IMR-90 (cell line): ENCODE measurements at regions not wholly inside any gene's neighbourhood (a gene's known extent, or its start where the extent isn't known, plus 50 kb on each side); places are given as distances from the start of the nearest gene placed in this dataset.

Experiments
- ATAC-seq: fragments of 200-7000 bp; cut with Tn5 transposase; 2 replicates; pipeline ENCODE4 v1.9.1; 2020; ENCODE audit warnings: low read depth, mild to moderate bottlenecking, moderate library complexity
- BruUV-seq: library from RNA; stranded (reverse); fragments of 400-500 nt; replicated peaks from 2 replicates; lab custom pipeline; 2021; lab: Mats Ljungman, UMichigan
- CTCF ChIA-PET: fragments of 300-600 bp; formaldehyde crosslinking; extraction: SDS; loops from one replicate; lab custom pipeline; 2021; ENCODE audit warnings: antibody characterized with exemption; lab: Yijun Ruan, JAX
- POLR2A ChIA-PET: fragments of 300-600 bp; sonication (Branson Sonifier 250); formaldehyde crosslinking; loops from one replicate; lab custom pipeline; 2022; ENCODE audit warnings: antibody characterized with exemption; ENCODE audit not compliant: unreplicated experiment; lab: Charles Lee
- DNase-seq: peaks from one replicate; pipeline ENCODE4 v3.0.0; 2013
- H2AFZ ChIP-seq: replicated peaks from 2 replicates; pipeline ENCODE3; 2013; ENCODE audit warnings: low read length, mild to moderate bottlenecking; ENCODE audit not compliant: poor library complexity
- H2AK5ac ChIP-seq: 2 replicates; pipeline ENCODE4 v1.6.1; 2013; ENCODE audit warnings: low read depth, low read length, inconsistent platforms
- H2AK9ac ChIP-seq: replicated peaks from 2 replicates; pipeline ENCODE3; 2013; ENCODE audit warnings: mild to moderate bottlenecking, low read depth, low read length, moderate library complexity; ENCODE audit not compliant: poor library complexity
- H2BK120ac ChIP-seq: 2 replicates; pipeline ENCODE4 v1.6.1; 2013; ENCODE audit warnings: low read depth, low read length, inconsistent platforms
- H2BK15ac ChIP-seq: 3 replicates; pipeline ENCODE4 v1.6.1; 2013; ENCODE audit warnings: low read depth, low read length, inconsistent platforms
- H2BK20ac ChIP-seq: 2 replicates; pipeline ENCODE4 v1.6.1; 2013; ENCODE audit warnings: low read depth, mild to moderate bottlenecking, inconsistent platforms, low read length, moderate library complexity
- H2BK5ac ChIP-seq: 2 replicates; pipeline ENCODE4 v1.6.1; 2013; ENCODE audit warnings: mild to moderate bottlenecking, low read depth, low read length, inconsistent platforms; ENCODE audit not compliant: poor library complexity, severe bottlenecking
- H3K14ac ChIP-seq: replicated peaks from 2 replicates; pipeline ENCODE4 v1.6.1; 2013; ENCODE audit warnings: low read depth, low read length, inconsistent platforms
- H3K18ac ChIP-seq: 2 replicates; pipeline ENCODE4 v1.6.1; 2013; ENCODE audit warnings: low read depth, low read length, control low read depth
- H3K23ac ChIP-seq: 2 replicates; pipeline ENCODE4 v1.6.1; 2013; ENCODE audit warnings: low read depth, low read length, inconsistent platforms
- H3K27ac ChIP-seq: 2 replicates; pipeline ENCODE4 v1.5.1; 2013; ENCODE audit warnings: mild to moderate bottlenecking, control low read depth, low read length; ENCODE audit not compliant: insufficient read depth
- H3K27me3 ChIP-seq: 2 replicates; pipeline ENCODE4 v1.6.1; 2013; ENCODE audit warnings: low read length; ENCODE audit not compliant: control insufficient read depth, insufficient read depth
- H3K36me3 ChIP-seq: 2 replicates; pipeline ENCODE4 v1.6.1; 2013; ENCODE audit warnings: low read length, mixed read lengths; ENCODE audit not compliant: control insufficient read depth, insufficient read depth
- H3K4ac ChIP-seq: 2 replicates; pipeline ENCODE4 v1.6.1; 2013; ENCODE audit warnings: low read depth, low read length, inconsistent platforms
- H3K4me1 ChIP-seq: 2 replicates; pipeline ENCODE4 v1.6.1; 2013; ENCODE audit warnings: low read length, mixed read lengths; ENCODE audit not compliant: control insufficient read depth, insufficient read depth
- H3K4me2 ChIP-seq: 2 replicates; pipeline ENCODE4 v1.6.1; 2013; ENCODE audit warnings: low read depth, mild to moderate bottlenecking, control low read depth, low read length, moderate library complexity
- H3K4me3 ChIP-seq: 2 replicates; pipeline ENCODE4 v1.5.1; 2013; ENCODE audit warnings: low read depth, mild to moderate bottlenecking, control low read depth, low read length, moderate library complexity; ENCODE audit not compliant: insufficient read depth
- H3K56ac ChIP-seq: 2 replicates; pipeline ENCODE4 v1.6.1; 2013; ENCODE audit warnings: low read length, inconsistent platforms; ENCODE audit not compliant: insufficient read depth; ENCODE audit errors: extremely low read depth
- H3K79me1 ChIP-seq, 2 experiments: 2 replicates each; pipeline ENCODE4 v1.6.1; 2013; ENCODE audit warnings: low read length in 2 of 2, inconsistent platforms in 1 of 2, low read depth in 1 of 2
- H3K9ac ChIP-seq: 2 replicates; pipeline ENCODE4 v1.6.1; 2013; ENCODE audit warnings: low read depth, low read length, control low read depth
- H3K9me1 ChIP-seq: 2 replicates; pipeline ENCODE4 v1.6.1; 2013; ENCODE audit warnings: low read length, inconsistent platforms; ENCODE audit not compliant: insufficient read depth
- H3K9me3 ChIP-seq: 2 replicates; pipeline ENCODE4 v1.6.1; 2013; ENCODE audit warnings: low read length; ENCODE audit not compliant: control insufficient read depth, insufficient read depth
- H4K20me1 ChIP-seq: 2 replicates; pipeline ENCODE4 v1.6.1; 2013; ENCODE audit warnings: low read length, inconsistent platforms; ENCODE audit not compliant: insufficient read depth
- H4K5ac ChIP-seq: 2 replicates; pipeline ENCODE4 v1.6.1; 2013; ENCODE audit warnings: mild to moderate bottlenecking, low read depth, low read length, control low read depth
- H4K8ac ChIP-seq, 2 experiments: 2 replicates each; pipeline ENCODE4 v1.6.1; 2013; ENCODE audit warnings: low read depth in 2 of 2, low read length in 2 of 2, control low read depth in 1 of 2, inconsistent platforms in 1 of 2
- H4K91ac ChIP-seq: 2 replicates; pipeline ENCODE4 v1.6.1; 2013; ENCODE audit warnings: low read depth, low read length, inconsistent platforms; ENCODE audit not compliant: insufficient read depth
- CEBPB ChIP-seq: IDR thresholded peaks from 2 replicates; pipeline ENCODE4 v1.6.1; 2012; ENCODE audit warnings: low read depth, low read length, improper control_type of control experiment
- CTCF ChIP-seq: conservative IDR thresholded peaks from 2 replicates; pipeline ENCODE4 v1.5.1; 2012; ENCODE audit warnings: mild to moderate bottlenecking, low read depth, low read length, improper control_type of control experiment
- ELK1 ChIP-seq: fragments of 150-350 bp; IDR thresholded peaks from 2 replicates; pipeline ENCODE4 v1.6.1; 2016; ENCODE audit warnings: low read depth, mild to moderate bottlenecking, low read length, moderate library complexity, borderline replicate concordance
- FOS ChIP-seq: fragments of 150-350 bp; IDR thresholded peaks from 2 replicates; pipeline ENCODE4 v1.6.1; 2016; ENCODE audit warnings: low read depth, low read length
- MAFK ChIP-seq: IDR thresholded peaks from 2 replicates; pipeline ENCODE4 v1.6.1; 2012; ENCODE audit warnings: low read depth, low read length, improper control_type of control experiment
- MXI1 ChIP-seq: IDR thresholded peaks from 2 replicates; pipeline ENCODE4 v1.6.1; 2012; ENCODE audit warnings: low read depth, mild to moderate bottlenecking, low read length, moderate library complexity, borderline replicate concordance
- POLR2A ChIP-seq: IDR thresholded peaks from 2 replicates; pipeline ENCODE4 v1.6.1; 2012; ENCODE audit warnings: mild to moderate bottlenecking, low read depth, low read length
- RCOR1 ChIP-seq: IDR thresholded peaks from 2 replicates; pipeline ENCODE4 v1.6.1; 2012; ENCODE audit warnings: mild to moderate bottlenecking, low read length, improper control_type of control experiment; ENCODE audit not compliant: insufficient replicate concordance
- USF2 ChIP-seq: fragments of 150-350 bp; IDR thresholded peaks from 2 replicates; pipeline ENCODE4 v1.6.1; 2017; ENCODE audit warnings: mild to moderate bottlenecking, antibody characterized with exemption, low read length, low read depth
- WGBS, 2 experiments: methylation state at CpG; one replicate each; pipeline versions ENCODE4 v1.1.5 to v1.1.7; 2013; ENCODE audit warnings: missing lambda C conversion rate in 2 of 2; ENCODE audit not compliant: insufficient read length in 1 of 2; ENCODE audit errors: extremely low coverage in 2 of 2; 5-methylcytosine and 5-hydroxymethylcytosine counted together
- dilution Hi-C: fragments of 300-500 bp; cut with HindIII; formaldehyde crosslinking; loops from one replicate; pipeline ENCODE4 v1.14.3; 2018; ENCODE audit warnings: low sequenced_read_pairs; ENCODE audit not compliant: unreplicated experiment
- in situ Hi-C: fragments of 300-500 bp; cut with MboI; formaldehyde crosslinking; loops from 3 replicates; pipeline ENCODE4 v1.14.3; 2019; ENCODE audit warnings: low sequenced_read_pairs, inconsistent platforms, mixed read lengths
- intact Hi-C: fragments of 100-400 bp; cut with micrococcal nuclease; formaldehyde crosslinking; loops from 2 replicates; pipeline ENCODE4 v1.10.0; 2022

- Histone ChIP-seq H4K8ac (no peak overlapping the region), H3K9ac (no peak overlapping the region), H2BK120ac (no peak overlapping the region), H3K9me3 (no peaks in the 10 kb centered on the region), H3K56ac (no peak overlapping the region), H2BK5ac (no peak overlapping the region), H4K91ac (no peak overlapping the region), H3K4me1 (no peaks in the 10 kb centered on the region), H3K14ac (no peak overlapping the region), H3K36me3 (no peaks in the 10 kb centered on the region), H2BK20ac (no peak overlapping the region), H3K79me1 (no peaks in the 10 kb centered on the region), H3K9me1 (no peaks in the 10 kb centered on the region), H3K4ac (no peak overlapping the region), H2AFZ (no peak overlapping the region), H2AK5ac (no peak overlapping the region), H3K4me3 (no peak overlapping the region), H2BK15ac (no peak overlapping the region), H3K27ac (no peak overlapping the region), H2AK9ac (no peak overlapping the region), H4K20me1 (no peaks in the 10 kb centered on the region), H3K27me3 (no peaks in the 10 kb centered on the region), H3K23ac (no peak overlapping the region), H4K5ac (no peak overlapping the region), H3K4me2 (no peak overlapping the region), H3K18ac (no peak overlapping the region)
- DNase-seq (no peak), ATAC-seq (no peak)
- POLR2A ChIA-PET: no interaction called here
- no TSS peak for BruUV-seq
- in situ Hi-C loops (no loop called here), intact Hi-C loops (no loop called here), dilution Hi-C loops (no loop called here)
- no peak for TF ChIP-seq ELK1
- no peak for TF ChIP-seq MAFK
- no peak for TF ChIP-seq USF2
- no peak for TF ChIP-seq FOS
- TF ChIP-seq CEBPB: no peak
- TF ChIP-seq MXI1: no peak
- TF ChIP-seq CTCF: no peak
- no peak for TF ChIP-seq RCOR1
- no peak for TF ChIP-seq POLR2A
- CTCF ChIA-PET: interaction anchor here (1.0 to 1.2 kb wide), 2 partner anchors 12 to 26 kb away, joined by 3 read pairs; no protein-coding TSS in a partner anchor
- whole genome bisulfite sequencing, 2 experiments: no CpG with 5 or more reads among the region's 1 CpG
Observed at GRCh38 chr12:90829044-90829443, 125.9 kb downstream of the CCER1 start.
